Glutamatergic neuron (in vitro differentiated cells): ENCODE measurements at regions not wholly inside any gene's neighbourhood (a gene's known extent, or its start where the extent isn't known, plus 50 kb on each side); places are given as distances from the start of the nearest gene placed in this dataset.

Experiments
- DNase-seq: peaks from one replicate; pipeline ENCODE4 v3.0.0; 2022
- H3K27ac Mint-ChIP-seq: one replicate; pipeline ENCODE4 v1.8.0; 2020; ENCODE audit warnings: mild to moderate bottlenecking, mixed read lengths, inconsistent platforms; ENCODE audit not compliant: unreplicated experiment
- H3K27me3 Mint-ChIP-seq: one replicate; pipeline ENCODE4 v1.8.0; 2020; ENCODE audit warnings: mild to moderate bottlenecking, moderate library complexity, mixed read lengths, inconsistent platforms; ENCODE audit not compliant: unreplicated experiment
- H3K36me3 Mint-ChIP-seq: one replicate; pipeline ENCODE4 v1.8.0; 2020; ENCODE audit warnings: mild to moderate bottlenecking, mixed read lengths, inconsistent platforms; ENCODE audit not compliant: unreplicated experiment
- H3K4me1 Mint-ChIP-seq: one replicate; pipeline ENCODE4 v1.8.0; 2020; ENCODE audit warnings: mild to moderate bottlenecking, low read depth, mixed read lengths, inconsistent platforms; ENCODE audit not compliant: unreplicated experiment
- H3K4me3 Mint-ChIP-seq: one replicate; pipeline ENCODE4 v1.8.0; 2020; ENCODE audit warnings: mild to moderate bottlenecking, mixed read lengths, inconsistent platforms; ENCODE audit not compliant: unreplicated experiment
- H3K9me3 Mint-ChIP-seq: one replicate; pipeline ENCODE4 v1.8.0; 2020; ENCODE audit warnings: mild to moderate bottlenecking, moderate library complexity, mixed read lengths, inconsistent platforms; ENCODE audit not compliant: unreplicated experiment
- CTCF ChIP-seq: fragments of 200-600 bp; sonication (generic); IDR thresholded peaks from one replicate; pipeline ENCODE4 v1.5.0; 2021; ENCODE audit not compliant: partially characterized antibody, unreplicated experiment

DNA sequence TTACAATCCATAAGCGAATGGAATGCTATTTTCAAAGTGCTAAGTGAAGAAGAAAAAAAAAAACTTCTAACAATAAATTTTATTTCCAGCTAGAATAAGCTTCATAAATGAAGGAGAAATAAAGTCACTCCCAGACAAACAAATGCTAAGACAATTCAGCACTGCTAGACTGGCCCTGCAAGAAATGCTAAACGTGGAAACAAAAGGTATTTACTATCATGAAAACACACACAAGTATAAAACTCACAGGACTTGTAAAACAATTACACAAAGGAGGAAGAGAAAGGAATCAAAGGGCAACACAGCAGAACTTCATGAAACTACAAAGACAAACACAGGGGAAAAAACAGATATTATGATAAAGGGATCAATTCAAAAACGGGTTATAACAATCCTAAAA is 85.8 kb upstream of the NELL2 start:
- Mint-ChIP-seq H3K4me1 (no peaks in the 10 kb centered on the region), H3K36me3 (peaks cover 14% of the 10 kb centered on the region), H3K27me3 (peaks cover 3% of the 10 kb centered on the region), H3K4me3 (no peak overlapping the region), H3K27ac (no peak overlapping the region), H3K9me3 (no peaks in the 10 kb centered on the region)
- no peak for DNase-seq
- TF ChIP-seq CTCF, result no peak

DNA sequence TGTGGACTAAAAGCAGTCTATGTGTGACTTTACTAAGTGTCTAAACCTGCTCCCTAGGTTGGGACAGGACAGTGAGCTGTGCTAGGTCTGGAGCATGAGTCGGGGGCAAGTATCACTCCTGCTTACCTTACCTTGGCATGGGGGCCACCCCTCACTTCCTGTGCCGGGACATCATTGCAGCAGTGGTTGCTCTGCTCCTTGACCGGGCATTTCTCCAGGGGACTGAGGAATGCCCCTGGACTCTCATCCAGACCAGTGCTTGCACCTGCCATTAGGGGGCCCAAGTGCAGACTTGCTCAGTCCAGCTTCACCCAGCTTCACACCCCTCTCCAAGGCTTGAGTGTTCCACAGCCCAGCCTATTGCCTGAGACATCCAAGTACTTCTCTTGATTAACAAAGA is 84.7 kb upstream of the NELL2 start:
- no peak for DNase-seq
- Mint-ChIP-seq H3K4me3 (no peak overlapping the region), H3K27ac (no peak overlapping the region), H3K27me3 (peaks cover 1% of the 10 kb centered on the region), H3K36me3 (peaks cover 11% of the 10 kb centered on the region), H3K4me1 (no peaks in the 10 kb centered on the region), H3K9me3 (no peaks in the 10 kb centered on the region)
- TF ChIP-seq CTCF, result no peak

DNA sequence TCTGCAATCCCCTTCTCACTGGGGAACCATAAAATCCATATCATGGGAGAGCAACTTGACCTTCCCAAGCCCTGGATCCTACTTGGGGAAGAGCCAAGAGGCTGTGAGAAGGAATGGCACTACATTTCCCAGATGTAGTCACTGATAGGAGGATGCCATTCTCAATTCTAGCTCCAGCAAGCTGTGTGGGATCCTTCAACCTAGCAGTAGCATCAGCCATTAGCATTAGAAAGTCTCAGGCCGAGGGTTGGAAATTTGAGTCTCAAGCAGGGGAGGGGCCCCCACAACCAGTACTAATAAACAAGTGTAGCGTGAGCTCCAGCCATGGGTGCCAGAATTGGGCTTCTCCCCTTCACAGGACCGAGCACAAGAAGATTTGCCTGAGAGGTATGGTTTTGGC is 84.3 kb upstream of the NELL2 start:
- H3K36me3 Mint-ChIP-seq, result peaks cover 7% of the 10 kb centered on the region

GRCh38 chr12:44947163-44947562 is 71.0 kb upstream of the NELL2 start:
- Mint-ChIP-seq H3K36me3 (no peaks in the 10 kb centered on the region), H3K27me3 (no peaks in the 10 kb centered on the region), H3K4me1 (no peaks in the 10 kb centered on the region), H3K4me3 (no peak overlapping the region), H3K9me3 (no peaks in the 10 kb centered on the region), H3K27ac (no peak overlapping the region)
- no peak for TF ChIP-seq CTCF
- no peak for DNase-seq

More for the DNA sequence above, 84.3 kb upstream of the NELL2 start:
- no peak for DNase-seq
- Mint-ChIP-seq H3K27ac (no peak overlapping the region), H3K9me3 (no peaks in the 10 kb centered on the region), H3K4me1 (no peaks in the 10 kb centered on the region), H3K27me3 (no peaks in the 10 kb centered on the region), H3K4me3 (no peak overlapping the region)
- no peak for TF ChIP-seq CTCF

- no peak for DNase-seq
- Mint-ChIP-seq H3K9me3 (peaks cover 2% of the 10 kb centered on the region), H3K4me1 (no peaks in the 10 kb centered on the region), H3K27ac (no peak overlapping the region), H3K27me3 (no peaks in the 10 kb centered on the region), H3K36me3 (no peaks in the 10 kb centered on the region), H3K4me3 (no peak overlapping the region)
- no peak for TF ChIP-seq CTCF
These were observed 66.6 kb upstream of the NELL2 start for GRCh38 chr12:44942714-44943113.
